ENCODE measurements at regions not wholly inside any gene's neighbourhood (a gene's known extent, or its start where the extent isn't known, plus 50 kb on each side); places are given as distances from the start of the nearest gene placed in this dataset.
"Not testable (repeated sequence)": the region's sequence is repeated elsewhere in the genome, so short reads cannot be mapped to it uniquely, and the experiment has no call there.

GRCh38 chr12:91702843-91703425, 442.7 kb downstream of the BTG1 start:
- Histone ChIP-seq H3K27me3 (ENCODE audit: control insufficient read depth, insufficient read depth, low read length) (no peaks in the 10 kb centered on the region), H3K9ac (ENCODE audit: low read length) (no peak overlapping the region), H3K9me3 (ENCODE audit: control insufficient read depth, insufficient read depth, low read depth, low read length) (no peaks in the 10 kb centered on the region), H3K4me3 (ENCODE audit: low read depth, low read length) (no peak overlapping the region), H3K27ac (ENCODE audit: low read depth, low read length) (no peak overlapping the region), H3K4me1 (ENCODE audit: control insufficient read depth, insufficient read depth, low read length) (no peaks in the 10 kb centered on the region), H3K36me3 (ENCODE audit: control insufficient read depth, insufficient read depth, low read length) (no peaks in the 10 kb centered on the region)

- Histone ChIP-seq H3K27ac (ENCODE audit: low read depth, low read length) (no peak overlapping the region), H3K9me3 (ENCODE audit: control insufficient read depth, insufficient read depth, low read depth, low read length) (no peaks in the 10 kb centered on the region)
These were observed 449.7 kb downstream of the BTG1 start for GRCh38 chr12:91695964-91696363.

GRCh38 chr12:91695406-91695805, 450.2 kb downstream of the BTG1 start:
- not testable (repeated sequence) for H3K36me3 ChIP-seq (ENCODE audit: control insufficient read depth, insufficient read depth, low read length); H3K27ac ChIP-seq (ENCODE audit: low read depth, low read length); H3K27me3 ChIP-seq (ENCODE audit: control insufficient read depth, insufficient read depth, low read length); H3K4me1 ChIP-seq (ENCODE audit: control insufficient read depth, insufficient read depth, low read length); H3K9me3 ChIP-seq (ENCODE audit: control insufficient read depth, insufficient read depth, low read depth, low read length); H3K9ac ChIP-seq (ENCODE audit: low read length); H3K4me3 ChIP-seq (ENCODE audit: low read depth, low read length)

More at GRCh38 chr12:91695964-91696363, 449.7 kb downstream of the BTG1 start:
- no peak overlapping the region for H3K4me3 ChIP-seq (ENCODE audit: low read depth, low read length)
- no peaks in the 10 kb centered on the region for H3K4me1 ChIP-seq (ENCODE audit: control insufficient read depth, insufficient read depth, low read length)
- H3K9ac ChIP-seq (ENCODE audit: low read length) = no peak overlapping the region
- no peaks in the 10 kb centered on the region for H3K36me3 ChIP-seq (ENCODE audit: control insufficient read depth, insufficient read depth, low read length)
- H3K27me3 ChIP-seq (ENCODE audit: control insufficient read depth, insufficient read depth, low read length) = no peaks in the 10 kb centered on the region

GRCh38 chr12:91690531-91690930, 455.1 kb downstream of the BTG1 start:
- H3K27me3 ChIP-seq (ENCODE audit: control insufficient read depth, insufficient read depth, low read length) = no peaks in the 10 kb centered on the region
- no peaks in the 10 kb centered on the region for H3K4me1 ChIP-seq (ENCODE audit: control insufficient read depth, insufficient read depth, low read length)
- no peak overlapping the region for H3K27ac ChIP-seq (ENCODE audit: low read depth, low read length)
- no peaks in the 10 kb centered on the region for H3K9me3 ChIP-seq (ENCODE audit: control insufficient read depth, insufficient read depth, low read depth, low read length)
- H3K36me3 ChIP-seq (ENCODE audit: control insufficient read depth, insufficient read depth, low read length) = no peaks in the 10 kb centered on the region
- H3K9ac ChIP-seq (ENCODE audit: low read length) = no peak overlapping the region
- no peak overlapping the region for H3K4me3 ChIP-seq (ENCODE audit: low read depth, low read length)

GRCh38 chr12:91687052-91688017, 458.3 kb downstream of the BTG1 start:
- no peak overlapping the region for H3K27ac ChIP-seq (ENCODE audit: low read depth, low read length)
- H3K36me3 ChIP-seq (ENCODE audit: control insufficient read depth, insufficient read depth, low read length) = no peaks in the 10 kb centered on the region

GRCh38 chr12:91685917-91686316, 459.7 kb downstream of the BTG1 start:
- Histone ChIP-seq H3K9ac (ENCODE audit: low read length) (no peak overlapping the region), H3K4me1 (ENCODE audit: control insufficient read depth, insufficient read depth, low read length) (no peaks in the 10 kb centered on the region), H3K9me3 (ENCODE audit: control insufficient read depth, insufficient read depth, low read depth, low read length) (no peaks in the 10 kb centered on the region), H3K36me3 (ENCODE audit: control insufficient read depth, insufficient read depth, low read length) (no peaks in the 10 kb centered on the region), H3K4me3 (ENCODE audit: low read depth, low read length) (no peak overlapping the region), H3K27ac (ENCODE audit: low read depth, low read length) (no peak overlapping the region), H3K27me3 (ENCODE audit: control insufficient read depth, insufficient read depth, low read length) (no peaks in the 10 kb centered on the region)

More at GRCh38 chr12:91687052-91688017, 458.3 kb downstream of the BTG1 start:
- H3K4me1 ChIP-seq (ENCODE audit: control insufficient read depth, insufficient read depth, low read length) = no peaks in the 10 kb centered on the region
- no peaks in the 10 kb centered on the region for H3K27me3 ChIP-seq (ENCODE audit: control insufficient read depth, insufficient read depth, low read length)
- H3K9ac ChIP-seq (ENCODE audit: low read length) = no peak overlapping the region
- no peaks in the 10 kb centered on the region for H3K9me3 ChIP-seq (ENCODE audit: control insufficient read depth, insufficient read depth, low read depth, low read length)
- H3K4me3 ChIP-seq (ENCODE audit: low read depth, low read length) = no peak overlapping the region

- Histone ChIP-seq H3K27me3 (ENCODE audit: control insufficient read depth, insufficient read depth, low read length) (no peaks in the 10 kb centered on the region), H3K27ac (ENCODE audit: low read depth, low read length) (no peak overlapping the region)
These were observed 463.9 kb downstream of the BTG1 start for GRCh38 chr12:91681751-91682150.

GRCh38 chr12:91680864-91681263, 464.8 kb downstream of the BTG1 start:
- H3K27ac ChIP-seq (ENCODE audit: low read depth, low read length) = no peak overlapping the region
- no peak overlapping the region for H3K4me3 ChIP-seq (ENCODE audit: low read depth, low read length)
- no peaks in the 10 kb centered on the region for H3K9me3 ChIP-seq (ENCODE audit: control insufficient read depth, insufficient read depth, low read depth, low read length)
- no peak overlapping the region for H3K9ac ChIP-seq (ENCODE audit: low read length)
- H3K27me3 ChIP-seq (ENCODE audit: control insufficient read depth, insufficient read depth, low read length) = no peaks in the 10 kb centered on the region
- no peaks in the 10 kb centered on the region for H3K36me3 ChIP-seq (ENCODE audit: control insufficient read depth, insufficient read depth, low read length)
- no peaks in the 10 kb centered on the region for H3K4me1 ChIP-seq (ENCODE audit: control insufficient read depth, insufficient read depth, low read length)

More at GRCh38 chr12:91681751-91682150, 463.9 kb downstream of the BTG1 start:
- no peak overlapping the region for H3K9ac ChIP-seq (ENCODE audit: low read length)
- H3K4me1 ChIP-seq (ENCODE audit: control insufficient read depth, insufficient read depth, low read length) = no peaks in the 10 kb centered on the region
- H3K4me3 ChIP-seq (ENCODE audit: low read depth, low read length) = no peak overlapping the region
- no peaks in the 10 kb centered on the region for H3K9me3 ChIP-seq (ENCODE audit: control insufficient read depth, insufficient read depth, low read depth, low read length)
- H3K36me3 ChIP-seq (ENCODE audit: control insufficient read depth, insufficient read depth, low read length) = no peaks in the 10 kb centered on the region

- H3K9me3 ChIP-seq (ENCODE audit: control insufficient read depth, insufficient read depth, low read depth, low read length) = no peaks in the 10 kb centered on the region
- H3K27ac ChIP-seq (ENCODE audit: low read depth, low read length) = no peak overlapping the region
- H3K4me3 ChIP-seq (ENCODE audit: low read depth, low read length) = no peak overlapping the region
- H3K4me1 ChIP-seq (ENCODE audit: control insufficient read depth, insufficient read depth, low read length) = no peaks in the 10 kb centered on the region
- no peaks in the 10 kb centered on the region for H3K27me3 ChIP-seq (ENCODE audit: control insufficient read depth, insufficient read depth, low read length)
- H3K9ac ChIP-seq (ENCODE audit: low read length) = no peak overlapping the region
- H3K36me3 ChIP-seq (ENCODE audit: control insufficient read depth, insufficient read depth, low read length) = no peaks in the 10 kb centered on the region
These were observed 468.1 kb downstream of the BTG1 start for GRCh38 chr12:91677556-91677955.

GRCh38 chr12:91675401-91675800, 470.2 kb downstream of the BTG1 start:
- Histone ChIP-seq H3K27me3 (ENCODE audit: control insufficient read depth, insufficient read depth, low read length) (no peaks in the 10 kb centered on the region), H3K27ac (ENCODE audit: low read depth, low read length) (no peak overlapping the region), H3K4me3 (ENCODE audit: low read depth, low read length) (no peak overlapping the region), H3K9ac (ENCODE audit: low read length) (no peak overlapping the region), H3K4me1 (ENCODE audit: control insufficient read depth, insufficient read depth, low read length) (no peaks in the 10 kb centered on the region), H3K36me3 (ENCODE audit: control insufficient read depth, insufficient read depth, low read length) (no peaks in the 10 kb centered on the region), H3K9me3 (ENCODE audit: control insufficient read depth, insufficient read depth, low read depth, low read length) (no peaks in the 10 kb centered on the region)

- Histone ChIP-seq H3K36me3 (ENCODE audit: control insufficient read depth, insufficient read depth, low read length) (no peaks in the 10 kb centered on the region), H3K9me3 (ENCODE audit: control insufficient read depth, insufficient read depth, low read depth, low read length) (no peaks in the 10 kb centered on the region), H3K27ac (ENCODE audit: low read depth, low read length) (no peak overlapping the region), H3K4me1 (ENCODE audit: control insufficient read depth, insufficient read depth, low read length) (no peaks in the 10 kb centered on the region), H3K27me3 (ENCODE audit: control insufficient read depth, insufficient read depth, low read length) (no peaks in the 10 kb centered on the region), H3K4me3 (ENCODE audit: low read depth, low read length) (no peak overlapping the region), H3K9ac (ENCODE audit: low read length) (no peak overlapping the region)
These were observed 473.5 kb downstream of the BTG1 start for GRCh38 chr12:91672130-91672529.

Data from HUES6 (cell line).